ENCODE measurements at regions not wholly inside any gene's neighbourhood (a gene's known extent, or its start where the extent isn't known, plus 50 kb on each side); places are given as distances from the start of the nearest gene placed in this dataset.

- intact Hi-C loops (cut with micrococcal nuclease) = no loop called here
Measured at GRCh38 chr14:85426068-85426935, 103.6 kb upstream of the FLRT2 start.

- intact Hi-C loops (cut with micrococcal nuclease) = no loop called here
Measured at GRCh38 chr14:85428926-85429325, 101.0 kb upstream of the FLRT2 start.

GRCh38 chr14:85437148-85437547 is 92.8 kb upstream of the FLRT2 start:
- intact Hi-C loops (cut with micrococcal nuclease) = no loop called here

GRCh38 chr14:85438001-85438400 is 91.9 kb upstream of the FLRT2 start:
- intact Hi-C loops (cut with micrococcal nuclease) = no loop called here

GRCh38 chr14:85438481-85438942 is 91.4 kb upstream of the FLRT2 start:
- intact Hi-C loops (cut with micrococcal nuclease) = no loop called here

- intact Hi-C loops (cut with micrococcal nuclease) = no loop called here
Measured at GRCh38 chr14:85439696-85440328, 90.1 kb upstream of the FLRT2 start.

GRCh38 chr14:85441909-85442643 is 87.9 kb upstream of the FLRT2 start:
- intact Hi-C loops (cut with micrococcal nuclease) = no loop called here

- intact Hi-C loops (cut with micrococcal nuclease) = no loop called here
Measured at GRCh38 chr14:85442996-85443395, 86.9 kb upstream of the FLRT2 start.

- intact Hi-C loops (cut with micrococcal nuclease) = no loop called here
Measured at GRCh38 chr14:85444635-85445034, 85.3 kb upstream of the FLRT2 start.

GRCh38 chr14:85445151-85445795 is 84.7 kb upstream of the FLRT2 start:
- intact Hi-C loops (cut with micrococcal nuclease) = no loop called here

- intact Hi-C loops (cut with micrococcal nuclease) = no loop called here
Measured at GRCh38 chr14:85447883-85448282, 82.1 kb upstream of the FLRT2 start.

- intact Hi-C loops (cut with micrococcal nuclease) = no loop called here
Measured at GRCh38 chr14:85451421-85451820, 78.5 kb upstream of the FLRT2 start.

- intact Hi-C loops (cut with micrococcal nuclease) = no loop called here
Measured at GRCh38 chr14:85453401-85454225, 76.3 kb upstream of the FLRT2 start.

GRCh38 chr14:85454226-85454813 is 75.6 kb upstream of the FLRT2 start:
- intact Hi-C loops (cut with micrococcal nuclease) = no loop called here

- intact Hi-C loops (cut with micrococcal nuclease) = no loop called here
Measured at GRCh38 chr14:85459361-85460000, 70.5 kb upstream of the FLRT2 start.

- intact Hi-C loops (cut with micrococcal nuclease) = no loop called here
Measured at GRCh38 chr14:85461432-85462133, 68.4 kb upstream of the FLRT2 start.

GRCh38 chr14:85463512-85463911 is 66.4 kb upstream of the FLRT2 start:
- intact Hi-C loops (cut with micrococcal nuclease) = no loop called here

GRCh38 chr14:85464135-85464895 is 65.6 kb upstream of the FLRT2 start:
- intact Hi-C loops (cut with micrococcal nuclease) = no loop called here

Measured in T-helper 2 cell treated with Interferon-gamma antibody and Interleukin-4, amounts not matched to agents 100 ng/mL and 5 ng/mL, for 36 hours (primary cell).